Activated CD4-positive, alpha-beta T cell treated with anti-CD3 and anti-CD28 coated beads, Interleukin-2, Interleukin-4, amounts not matched to agents 100 ng/mL and 50 ng/mL, durations not matched to agents 16 hours and 8 hours (primary cell): ENCODE measurements at regions not wholly inside any gene's neighbourhood (a gene's known extent, or its start where the extent isn't known, plus 50 kb on each side); places are given as distances from the start of the nearest gene placed in this dataset.
"Not testable (repeated sequence)": the region's sequence is repeated elsewhere in the genome, so short reads cannot be mapped to it uniquely, and the experiment has no call there.

Source experiments
- DNase-seq: peaks from one replicate; pipeline ENCODE4 v3.0.0-alpha.2; 2020; ENCODE audit warnings: low spot score

DNA sequence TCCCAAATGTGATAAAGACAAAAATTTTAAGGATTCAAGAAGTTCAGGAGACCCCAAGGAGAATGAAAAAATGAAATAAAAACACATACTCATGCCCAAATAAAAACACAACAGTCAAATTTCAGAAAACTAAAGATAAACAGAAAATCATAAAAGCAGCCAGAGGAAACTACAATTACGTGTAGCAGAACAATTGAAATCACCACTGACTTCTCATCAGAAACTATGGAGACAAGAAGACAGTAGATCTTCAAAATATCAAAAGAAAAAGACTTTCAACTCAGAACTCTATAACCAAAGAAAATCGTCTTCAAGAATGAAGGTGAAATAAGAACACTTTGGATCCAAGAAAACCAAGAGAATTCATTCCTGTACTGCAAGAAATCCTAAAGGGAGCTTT, 54.9 kb downstream of the DIO3 start:
- no peak for DNase-seq

DNA sequence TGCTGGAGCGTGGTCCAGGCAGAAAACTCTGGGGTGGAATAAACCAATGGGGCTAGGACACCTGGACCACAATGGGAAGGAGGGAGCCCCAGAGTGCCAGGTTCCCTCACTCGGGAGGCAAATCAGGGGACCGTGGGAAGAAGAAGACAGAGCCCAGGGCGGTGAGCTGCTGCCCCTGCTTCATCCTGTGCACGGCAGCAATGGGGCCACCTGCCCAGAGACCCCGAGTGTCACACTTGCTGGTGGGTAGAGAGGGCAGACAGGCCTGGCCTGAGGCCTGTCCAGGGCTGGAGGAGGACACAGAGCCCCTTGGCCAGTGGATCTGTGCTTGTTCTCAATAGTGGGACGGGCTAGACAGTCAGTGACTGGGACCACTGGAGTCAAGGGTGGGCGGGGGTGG, 58.2 kb downstream of the DIO3 start:
- no peak for DNase-seq

DNA sequence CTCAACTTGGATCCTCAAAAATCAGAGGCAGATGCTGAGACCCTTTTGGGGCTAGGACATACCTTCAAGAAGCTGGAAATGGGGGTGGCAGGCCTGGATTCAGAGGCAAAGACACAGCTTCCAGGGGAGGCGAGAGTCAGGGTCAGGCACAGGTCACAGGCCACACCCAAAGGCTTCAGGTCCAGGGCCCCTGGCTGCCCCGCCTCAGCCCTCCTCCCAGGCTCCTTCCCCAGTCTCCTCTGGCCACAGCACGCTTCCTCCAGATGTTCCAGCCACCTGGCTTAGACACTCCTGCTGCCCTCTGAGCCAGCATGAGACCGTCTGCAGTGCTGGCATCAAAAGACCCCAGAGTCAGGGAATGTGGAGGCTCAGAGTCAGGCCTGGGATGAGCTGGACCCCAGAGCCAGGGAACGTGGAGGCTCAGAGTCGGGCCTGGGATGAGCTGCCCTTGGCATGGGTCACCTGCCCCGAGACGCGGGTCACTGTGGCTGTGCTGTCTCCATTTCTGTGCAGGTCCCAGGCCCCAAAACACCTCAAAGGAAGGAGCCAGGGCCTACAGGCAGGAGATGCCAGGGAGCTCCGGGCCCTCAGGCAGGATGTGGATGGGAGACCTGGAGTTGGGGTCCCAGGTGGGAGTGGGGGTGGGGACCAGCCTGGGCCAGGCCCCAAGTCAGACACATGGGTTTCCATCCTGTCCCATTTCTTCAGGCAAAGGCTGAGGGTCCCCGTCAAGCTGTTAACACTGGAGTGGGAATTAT, 58.9 kb downstream of the DIO3 start:
- DNase-seq: no peak

DNA sequence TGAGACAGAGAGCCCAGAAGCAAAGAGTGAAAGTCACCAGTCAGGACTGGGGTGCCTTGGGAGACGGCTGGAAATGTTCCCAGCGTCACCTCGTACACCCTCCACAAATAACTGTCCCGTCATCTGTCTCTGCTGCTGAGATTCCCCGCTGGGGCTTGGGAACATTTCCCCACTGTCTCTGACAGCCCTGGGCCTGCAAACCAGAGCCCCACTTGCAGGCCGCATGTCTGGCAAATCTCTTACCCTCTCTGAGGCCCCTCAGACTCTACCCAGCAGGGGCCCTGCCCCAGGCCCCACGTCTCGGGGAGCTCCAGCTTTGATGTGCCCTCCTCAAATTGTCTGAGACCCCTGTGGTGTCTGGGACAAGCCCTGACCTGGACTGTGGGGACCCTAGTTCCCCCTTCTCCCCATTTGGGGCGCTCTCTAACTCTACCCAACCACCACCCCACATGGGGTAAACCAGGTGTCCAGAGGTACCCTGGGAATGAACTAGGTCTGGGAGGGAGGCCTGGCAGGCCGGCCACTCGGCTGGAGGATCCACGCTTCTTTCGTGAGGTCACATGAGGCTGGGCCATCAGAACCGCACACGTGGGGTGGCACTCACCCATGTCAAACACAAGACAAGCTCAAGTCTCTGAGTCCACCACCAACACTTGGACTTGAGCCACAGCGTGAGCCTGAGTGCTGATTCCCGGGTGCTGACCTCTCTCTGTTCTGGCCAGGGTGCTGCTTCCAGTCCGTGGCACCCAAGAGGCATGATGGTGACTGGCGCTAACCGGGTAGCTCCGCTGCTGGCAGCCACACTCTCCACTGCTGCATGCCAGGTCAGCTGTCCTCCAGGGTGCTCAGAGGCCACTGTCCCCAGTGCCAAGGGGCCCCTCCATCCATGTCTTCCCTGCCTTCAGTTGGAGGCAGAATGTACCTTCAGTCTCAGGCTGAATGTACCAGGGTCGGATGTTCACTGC, 59.8 kb downstream of the DIO3 start:
- no peak for DNase-seq

DNA sequence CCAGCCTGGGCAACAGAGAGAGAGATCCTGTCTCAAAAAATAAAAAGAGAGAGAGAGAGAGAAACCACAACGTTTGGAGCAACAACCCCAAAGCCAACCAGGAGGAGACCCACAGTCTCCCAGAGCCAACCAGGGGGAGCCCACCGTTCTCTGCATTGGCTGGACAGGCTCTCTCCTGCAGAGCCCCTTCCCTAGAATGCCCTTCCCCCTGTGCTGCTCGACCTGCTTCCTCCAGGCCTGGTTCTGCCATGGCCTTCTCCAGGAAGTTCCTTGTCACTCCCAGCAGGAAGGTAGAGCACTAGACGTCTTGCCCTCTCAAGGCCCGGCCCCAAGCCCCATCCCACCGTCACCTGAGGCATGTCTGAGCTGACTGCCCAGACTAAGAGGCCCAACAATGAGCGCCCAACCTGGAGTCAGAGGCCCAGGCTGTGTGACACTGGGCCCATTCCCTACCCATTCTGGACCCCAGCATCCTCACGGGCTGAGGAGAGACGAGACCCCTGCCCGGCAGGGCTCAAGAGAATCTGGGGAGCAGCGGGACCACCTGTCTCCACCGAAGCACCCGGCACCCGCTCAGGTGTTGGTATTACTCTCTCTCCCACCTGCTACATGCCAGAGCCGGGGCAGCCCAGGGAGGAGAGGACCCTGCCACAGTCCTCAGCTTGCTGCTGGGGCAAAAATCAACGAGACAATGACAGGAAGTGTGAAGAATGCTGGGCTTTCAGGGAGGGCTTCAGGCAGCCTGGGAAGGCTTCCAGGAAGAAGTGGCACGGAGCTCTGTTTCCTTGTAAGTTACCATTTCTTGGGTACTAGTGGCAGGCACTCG, 61.2 kb downstream of the DIO3 start:
- no peak for DNase-seq

DNA sequence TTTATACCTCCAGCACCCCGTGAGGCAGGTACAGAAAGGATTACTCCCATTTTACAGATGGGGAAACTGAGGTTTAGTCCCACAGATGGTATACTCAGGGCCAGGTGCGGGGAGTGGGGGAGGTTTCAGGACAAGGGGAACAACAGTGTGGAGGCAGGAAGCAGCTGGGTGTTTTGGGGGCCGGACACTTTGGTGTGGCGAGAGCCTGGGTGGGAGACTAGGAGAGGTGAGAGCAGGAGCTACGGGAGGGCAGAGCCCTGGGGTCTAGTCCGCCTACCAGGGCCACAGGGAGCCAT, 61.7 kb downstream of the DIO3 start:
- DNase-seq: no peak

DNA sequence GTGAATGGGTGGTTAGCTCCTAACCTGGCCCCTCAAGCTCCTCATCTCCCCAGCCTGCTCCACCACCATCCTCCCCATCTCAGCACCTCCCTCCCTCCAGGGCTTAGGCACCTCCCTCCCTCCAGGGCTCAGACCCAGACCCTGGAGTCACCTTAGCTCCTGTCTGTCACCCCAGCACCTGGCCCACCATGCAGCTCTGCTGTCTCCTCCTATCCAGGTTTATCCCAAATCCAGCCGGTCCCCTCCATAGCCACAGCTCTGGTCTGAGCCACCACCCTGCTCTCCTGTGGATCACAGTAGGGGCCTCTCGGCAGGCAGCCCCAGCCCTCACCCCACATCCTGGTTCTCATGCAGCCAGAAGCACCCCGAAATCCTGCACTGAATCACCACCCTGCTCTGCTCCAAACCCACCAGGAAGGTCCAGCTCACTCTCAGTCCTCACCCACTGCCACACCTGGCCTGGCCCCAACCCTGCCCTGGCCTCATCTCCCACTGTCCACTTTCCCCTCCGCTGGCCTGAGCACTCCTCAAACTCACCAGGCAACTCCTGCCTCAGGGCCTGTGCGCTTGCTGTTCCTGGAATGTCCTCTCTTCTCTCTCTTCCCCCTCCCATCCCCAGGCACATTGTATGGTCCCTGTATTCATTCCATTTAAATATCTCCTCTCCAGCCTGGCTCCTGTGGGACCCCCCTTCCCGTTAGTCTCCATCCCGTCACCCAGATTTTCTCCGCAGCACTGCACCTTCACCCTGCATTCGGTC, 62.6 kb downstream of the DIO3 start:
- no peak for DNase-seq

DNA sequence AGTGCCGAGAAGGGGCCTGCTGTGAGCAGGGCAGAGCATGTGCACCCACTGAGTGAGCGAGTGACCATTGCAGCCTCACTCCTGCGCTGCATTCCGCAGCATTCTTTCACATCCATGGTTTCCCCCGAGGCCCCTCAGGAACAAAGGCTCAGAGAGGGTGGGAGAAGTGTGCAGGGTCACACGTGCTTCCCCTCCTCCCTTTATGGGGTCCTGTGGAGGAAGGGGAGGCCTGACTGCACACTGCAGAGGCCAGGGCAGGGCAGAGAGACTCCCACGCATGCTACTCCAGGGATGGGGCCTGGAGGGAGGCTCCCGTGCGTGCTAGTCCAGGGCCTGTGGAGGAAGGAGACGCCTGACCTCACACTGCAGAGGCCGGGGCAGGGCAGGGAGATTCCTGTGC, 63.2 kb downstream of the DIO3 start:
- no peak for DNase-seq

DNA sequence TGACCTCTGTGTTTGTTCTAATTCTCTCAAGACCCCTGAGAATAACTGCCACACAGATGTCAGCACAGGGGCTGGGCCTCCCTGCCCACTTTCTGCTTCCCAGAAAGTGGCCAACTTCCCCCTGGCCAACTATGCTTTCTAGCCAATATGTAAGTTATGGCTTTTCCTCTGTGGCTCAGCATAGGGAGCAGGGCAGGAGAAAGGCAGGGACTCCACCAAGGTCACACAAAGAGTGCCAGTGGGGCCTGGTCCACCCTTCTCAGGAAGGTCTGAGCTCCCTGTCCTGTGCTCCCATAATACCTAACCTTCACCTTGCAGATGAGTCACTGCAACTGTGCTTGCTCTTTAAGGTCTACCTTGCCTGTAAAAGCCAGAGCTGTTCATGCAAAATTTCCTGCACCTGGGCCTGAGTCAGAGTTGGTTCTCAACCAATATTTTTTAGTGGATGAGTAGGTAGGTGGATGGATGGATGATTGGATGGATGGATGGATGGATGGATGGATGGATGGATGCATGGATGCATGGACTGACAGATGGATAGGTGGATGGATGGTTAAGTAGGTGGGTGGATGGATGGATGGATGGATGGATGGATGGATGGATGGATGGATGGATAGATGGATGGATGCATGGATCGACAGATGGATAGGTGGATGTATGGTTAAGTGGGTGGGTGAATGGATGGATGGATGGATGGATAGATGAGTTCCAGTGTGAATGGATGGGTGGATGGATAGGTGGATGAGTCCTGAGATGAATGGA, 64.2 kb downstream of the DIO3 start:
- DNase-seq: no peak

DNA sequence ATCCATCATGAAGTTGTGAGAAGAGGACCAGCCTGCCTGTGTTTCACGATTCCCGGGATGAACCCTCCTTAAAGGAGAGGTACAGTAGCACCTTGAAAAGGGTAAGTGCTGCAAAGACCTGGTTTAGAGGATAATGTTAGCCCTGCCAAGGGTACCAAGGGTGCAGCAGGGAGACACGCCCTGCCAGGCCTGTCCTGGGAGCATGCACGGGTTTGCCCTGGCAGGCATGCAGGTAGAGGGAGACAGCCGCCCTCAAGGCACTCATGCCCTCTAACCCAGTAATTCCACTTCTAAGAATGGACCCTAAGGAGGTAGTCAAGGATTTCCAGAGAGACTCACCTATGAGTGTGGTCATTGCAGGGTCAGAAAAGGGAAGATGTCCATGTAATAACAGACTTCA, 65.0 kb downstream of the DIO3 start:
- no peak for DNase-seq

DNA sequence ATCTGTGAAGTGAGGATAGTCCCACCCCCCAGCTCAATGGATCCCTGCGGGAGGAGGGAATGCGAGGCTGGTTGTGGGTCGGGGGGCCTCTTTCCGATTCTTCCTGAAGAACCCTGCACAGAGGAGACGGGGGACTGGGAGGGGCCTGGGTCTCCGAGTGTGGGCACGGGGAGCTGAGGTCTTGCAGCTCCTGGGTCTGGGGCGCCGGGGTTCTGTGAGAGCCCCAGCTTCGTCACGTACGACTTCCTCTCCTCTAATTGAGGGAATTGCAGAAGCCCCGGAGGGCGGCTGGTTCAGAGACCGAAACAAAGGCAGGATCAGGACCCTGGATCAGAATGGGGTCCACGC, 66.6 kb downstream of the DIO3 start:
- no peak for DNase-seq

DNA sequence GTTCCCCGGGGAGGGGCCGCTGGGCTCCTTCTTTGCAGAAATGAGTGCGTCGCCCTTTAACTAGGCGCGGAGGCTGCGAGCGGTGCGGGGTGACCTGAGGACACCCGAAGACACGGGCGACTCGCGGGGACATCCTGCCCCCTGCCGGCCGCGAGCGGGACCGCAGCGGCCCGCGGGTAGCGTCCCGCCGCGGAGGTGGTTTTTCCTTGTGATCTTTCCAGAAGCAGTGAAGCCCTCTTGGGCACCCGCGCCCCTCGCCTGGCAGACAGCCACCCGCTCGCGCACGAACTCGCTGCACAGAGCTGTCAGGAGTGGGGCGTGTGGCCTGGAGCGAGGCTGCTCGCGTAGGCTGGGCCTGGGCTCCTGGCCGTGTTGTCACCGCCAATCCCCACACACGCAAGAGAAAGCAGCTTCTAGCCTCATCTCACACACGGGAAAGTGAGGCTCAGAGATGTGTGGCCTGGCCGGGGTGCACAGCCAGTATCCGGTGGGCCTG, 67.2 kb downstream of the DIO3 start:
- DNase-seq: peak; percentile 66

DNA sequence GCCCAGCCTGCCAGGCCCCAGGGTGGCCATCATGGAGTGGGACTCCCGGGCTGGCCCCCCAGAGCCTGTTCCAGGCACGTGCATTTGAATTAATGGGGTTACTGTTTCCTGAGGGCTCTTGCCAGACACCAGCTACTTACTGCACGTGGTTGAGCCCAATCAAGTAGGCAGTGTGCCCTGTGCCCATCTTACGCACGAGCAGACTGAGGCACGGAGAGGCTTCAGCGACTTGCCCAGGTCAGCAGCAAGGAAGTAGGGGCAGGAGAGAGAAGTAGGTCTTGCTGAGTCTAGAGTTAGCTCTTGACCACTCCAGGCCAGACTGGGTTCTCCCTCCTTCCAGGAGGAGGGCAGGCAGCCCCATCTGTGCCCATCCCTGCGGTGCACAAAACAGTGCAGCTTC, 67.7 kb downstream of the DIO3 start:
- DNase-seq: no peak

DNA sequence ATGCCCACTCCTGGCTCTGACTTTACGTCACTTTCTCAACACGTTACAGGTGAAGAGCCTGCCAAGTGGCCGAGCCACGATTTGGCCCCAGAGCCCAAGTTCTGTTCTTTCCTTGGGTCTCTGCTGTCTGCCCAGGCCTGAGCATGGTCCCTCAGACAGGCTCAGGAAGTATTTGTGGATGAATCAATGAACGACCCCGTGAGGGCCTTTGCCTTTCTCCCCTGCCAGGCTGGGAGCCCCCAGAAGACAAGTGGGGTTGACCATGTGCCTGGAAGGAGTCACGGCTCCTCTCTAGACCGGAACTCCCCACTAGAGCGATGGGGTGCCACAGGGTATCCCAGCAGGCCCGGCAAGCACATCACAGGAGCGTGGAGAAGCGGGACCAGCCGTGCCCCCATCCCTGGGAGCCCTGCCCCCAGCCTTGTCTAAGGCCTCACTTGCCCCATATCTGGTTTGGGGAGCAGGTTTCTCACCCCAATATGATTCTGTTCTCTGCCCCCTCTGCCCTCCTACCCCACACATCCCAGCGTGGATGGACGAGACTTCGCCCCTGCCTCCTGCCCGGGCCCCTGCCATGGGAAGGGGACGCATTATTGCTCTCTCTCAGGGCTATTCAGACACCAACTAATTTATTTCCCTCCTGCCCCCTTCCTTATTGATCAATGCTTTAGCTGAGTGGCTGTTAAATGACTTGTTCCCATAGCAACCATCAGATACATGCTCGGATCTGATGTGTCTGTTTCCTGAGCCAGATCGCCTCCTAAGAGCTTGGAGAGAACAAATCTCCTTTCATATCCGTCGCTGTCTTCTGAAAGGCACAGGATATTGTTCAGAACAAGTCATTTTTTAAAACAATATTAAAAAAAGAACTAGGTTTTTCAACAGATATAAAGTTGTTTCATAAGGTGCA, 69.0 kb downstream of the DIO3 start:
- DNase-seq: no peak

DNA sequence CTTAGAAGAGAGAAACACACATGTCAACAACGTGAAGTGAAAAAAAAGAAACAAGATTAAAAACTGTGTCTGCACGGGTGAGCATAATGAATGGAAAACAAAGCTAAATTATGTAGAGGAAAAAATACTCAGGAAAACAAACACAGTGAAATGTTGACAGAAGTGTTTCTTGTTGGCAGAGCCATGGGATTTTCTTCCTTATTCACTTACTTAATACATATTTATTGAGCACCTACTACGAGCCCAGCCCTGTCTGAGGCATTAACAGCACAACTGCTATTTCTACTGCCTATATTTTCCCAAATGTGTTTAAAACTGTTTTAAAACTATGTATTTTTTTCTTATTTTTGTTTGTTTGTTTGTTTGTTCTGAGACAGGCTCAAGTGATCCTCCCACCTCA, 69.9 kb downstream of the DIO3 start:
- DNase-seq: no peak

DNA sequence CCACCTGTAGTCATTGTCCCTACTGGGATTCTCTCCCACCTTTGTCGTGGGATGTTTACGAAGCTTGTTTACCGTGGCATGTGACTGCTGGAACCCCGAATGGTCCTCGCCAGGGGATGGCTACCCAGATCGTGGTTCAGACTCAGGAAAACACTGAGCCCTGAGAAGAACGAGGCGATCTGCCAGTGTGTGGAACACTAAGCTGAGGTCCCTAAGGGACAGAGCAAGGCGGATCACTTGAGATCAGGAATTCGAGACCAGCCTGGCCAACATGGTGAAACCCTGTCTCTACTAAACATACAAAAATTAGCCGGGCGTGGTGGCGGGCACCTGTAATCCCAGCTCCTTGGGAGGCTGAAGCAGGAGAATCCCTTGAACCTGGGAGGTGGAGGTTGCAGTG, 70.7 kb downstream of the DIO3 start:
- DNase-seq: not testable (repeated sequence)

DNA sequence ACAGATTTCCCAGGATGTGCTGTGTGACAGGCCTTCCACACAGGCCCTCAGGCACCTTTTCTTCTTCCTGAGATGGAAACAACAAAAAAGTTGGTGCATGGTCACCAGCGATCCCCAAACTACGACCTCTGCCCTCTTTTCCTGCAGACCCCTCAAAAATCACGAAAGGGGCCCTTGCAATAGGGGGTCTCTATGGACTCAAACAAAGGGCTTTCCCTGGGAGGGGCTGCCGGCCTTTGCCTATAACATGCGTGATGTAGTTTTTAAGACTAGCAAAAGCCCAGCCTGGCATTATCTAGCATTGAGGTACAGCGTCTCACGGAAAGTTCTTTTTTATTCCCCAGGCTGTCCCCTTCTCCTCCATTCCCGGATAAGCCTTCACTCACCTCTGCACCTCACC, 71.2 kb downstream of the DIO3 start:
- no peak for DNase-seq

DNA sequence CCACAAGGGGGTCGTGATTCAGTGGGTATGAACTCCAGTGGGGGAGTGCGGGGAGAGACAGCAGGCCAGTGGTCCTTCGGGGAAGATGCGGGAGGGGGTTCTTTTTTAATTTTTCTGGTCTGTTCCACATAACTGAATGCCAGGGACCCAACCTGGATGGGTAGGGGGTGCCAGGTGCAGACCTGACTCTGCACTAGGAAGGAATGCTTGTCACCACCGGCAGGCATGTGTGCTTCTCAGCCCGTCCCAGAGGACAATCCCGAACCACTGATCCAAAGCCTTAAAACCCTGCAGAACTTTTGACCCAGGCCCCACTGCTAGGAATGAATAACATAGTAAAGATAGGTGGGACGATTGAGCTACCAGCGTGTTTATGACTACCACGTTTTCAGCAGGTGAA, 72.0 kb downstream of the DIO3 start:
- no peak for DNase-seq

DNA sequence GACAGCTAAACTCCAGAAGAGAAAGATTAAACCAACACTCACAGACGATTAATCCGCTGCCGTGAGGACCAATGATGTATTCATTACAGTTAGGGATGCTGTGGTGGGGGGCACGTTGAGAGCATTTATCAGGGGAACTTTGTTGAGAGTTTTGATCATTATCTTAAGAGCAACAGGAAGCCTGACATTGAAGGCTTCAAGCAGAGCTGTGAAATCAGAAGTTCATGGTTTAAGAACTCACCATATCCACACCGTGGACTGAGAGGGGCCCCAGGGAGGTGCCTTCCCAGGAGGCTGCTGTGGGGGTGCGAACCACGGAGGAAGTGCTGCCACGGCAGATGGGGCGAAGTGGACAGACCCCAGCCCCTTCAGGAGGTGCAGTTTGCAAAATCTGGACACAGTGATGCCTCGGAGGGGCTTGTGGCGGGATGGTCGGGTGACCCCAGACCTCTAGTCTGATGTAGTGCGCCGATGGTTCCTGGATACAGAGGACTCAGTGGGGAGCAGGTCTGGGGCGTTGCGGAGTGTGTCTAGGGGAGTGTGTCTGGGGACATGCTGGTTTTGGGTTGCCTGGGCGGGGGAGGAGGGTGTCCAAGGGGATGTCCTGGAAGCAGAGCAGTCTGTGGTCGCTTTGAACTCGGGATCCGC, 73.0 kb downstream of the DIO3 start:
- no peak for DNase-seq
